ENCODE measurements at regions not wholly inside any gene's neighbourhood (a gene's known extent, or its start where the extent isn't known, plus 50 kb on each side); places are given as distances from the start of the nearest gene placed in this dataset.

DNA sequence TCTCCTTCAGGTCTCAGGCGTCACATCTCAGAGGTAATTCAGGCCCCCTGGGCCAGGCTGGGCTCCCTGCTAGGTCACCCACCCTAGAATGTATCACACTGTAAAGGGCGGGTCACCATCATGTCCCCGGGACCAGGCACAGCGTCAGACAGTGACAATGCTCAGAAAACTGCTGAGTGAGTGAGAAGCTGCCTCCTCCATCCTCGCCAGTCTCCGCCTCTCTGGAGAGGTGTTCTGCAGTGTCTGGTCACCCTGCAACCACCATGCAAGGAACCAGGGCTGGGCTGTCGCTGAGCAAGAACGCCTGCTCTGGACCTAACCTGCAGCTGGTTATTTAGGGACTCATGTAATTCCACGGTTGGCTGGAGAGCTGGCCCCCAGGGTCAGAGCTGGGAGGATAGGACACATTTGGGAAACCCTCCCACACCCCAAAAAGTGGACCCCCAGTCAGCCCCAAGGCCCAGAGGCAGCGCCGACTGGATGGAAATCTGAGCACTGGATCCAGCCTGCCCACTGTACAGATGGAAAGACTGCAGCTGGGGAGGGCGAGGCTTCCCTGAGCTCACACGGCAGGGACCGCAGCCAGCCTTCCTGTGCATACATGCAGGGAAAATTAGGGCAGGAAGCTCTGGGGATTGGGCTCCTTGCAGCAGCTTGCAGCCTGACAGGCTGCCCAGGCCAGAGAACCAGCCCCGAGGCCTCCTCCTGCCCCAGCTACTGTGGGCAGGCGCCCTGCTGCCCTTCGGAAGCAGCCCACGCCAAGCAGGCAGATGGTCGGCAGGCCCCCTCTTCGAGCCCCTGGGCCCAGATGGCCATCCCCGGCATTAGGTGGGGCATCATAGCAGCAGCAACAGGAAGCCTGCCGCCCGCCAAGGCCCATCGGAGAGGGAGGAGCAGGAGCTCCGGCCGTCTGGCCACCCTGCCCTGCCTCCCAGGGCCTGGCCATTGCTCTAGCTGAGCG, 105.4 kb upstream of the ZMIZ1 start:
- no peak for DNase-seq

GRCh38 chr10:78964274-78964951, 104.4 kb upstream of the ZMIZ1 start:
- no peak for DNase-seq

DNA sequence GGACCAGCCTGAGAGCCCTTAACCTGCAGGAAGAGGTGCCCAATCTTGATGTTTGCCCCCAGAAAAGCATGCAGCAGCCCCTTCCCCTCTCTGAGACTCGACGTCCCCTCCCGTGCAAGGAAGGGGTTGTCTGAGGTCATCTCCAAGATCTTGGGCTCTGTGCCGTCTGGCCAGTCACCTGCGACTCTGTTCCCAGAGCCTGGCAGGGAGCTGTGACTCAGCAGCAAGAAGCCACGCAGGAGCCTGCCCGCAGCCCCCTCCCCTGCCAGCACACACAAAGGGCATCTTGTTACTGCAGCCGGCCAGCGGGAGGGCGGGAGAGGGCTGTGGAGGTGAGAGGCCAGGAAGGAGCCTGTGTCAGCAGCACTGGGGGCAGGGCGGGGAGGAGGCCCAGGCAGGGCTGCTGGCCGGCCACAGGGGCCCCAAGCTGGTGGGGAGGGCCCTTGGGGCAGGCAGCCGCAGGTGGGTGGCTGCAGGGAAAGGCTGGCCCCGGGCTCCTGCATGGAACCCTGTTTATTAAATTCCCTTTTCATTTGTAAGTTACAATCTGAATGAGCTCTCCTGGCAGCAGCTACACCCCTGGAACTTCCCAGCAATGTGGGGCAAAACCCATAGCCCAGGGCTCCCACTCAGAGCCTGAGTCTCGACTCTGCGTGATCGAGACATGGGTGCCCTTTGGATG, 103.7 kb upstream of the ZMIZ1 start:
- DNase-seq = no peak

- no peak for DNase-seq
Measured at GRCh38 chr10:78966182-78966787, 102.5 kb upstream of the ZMIZ1 start.

DNA sequence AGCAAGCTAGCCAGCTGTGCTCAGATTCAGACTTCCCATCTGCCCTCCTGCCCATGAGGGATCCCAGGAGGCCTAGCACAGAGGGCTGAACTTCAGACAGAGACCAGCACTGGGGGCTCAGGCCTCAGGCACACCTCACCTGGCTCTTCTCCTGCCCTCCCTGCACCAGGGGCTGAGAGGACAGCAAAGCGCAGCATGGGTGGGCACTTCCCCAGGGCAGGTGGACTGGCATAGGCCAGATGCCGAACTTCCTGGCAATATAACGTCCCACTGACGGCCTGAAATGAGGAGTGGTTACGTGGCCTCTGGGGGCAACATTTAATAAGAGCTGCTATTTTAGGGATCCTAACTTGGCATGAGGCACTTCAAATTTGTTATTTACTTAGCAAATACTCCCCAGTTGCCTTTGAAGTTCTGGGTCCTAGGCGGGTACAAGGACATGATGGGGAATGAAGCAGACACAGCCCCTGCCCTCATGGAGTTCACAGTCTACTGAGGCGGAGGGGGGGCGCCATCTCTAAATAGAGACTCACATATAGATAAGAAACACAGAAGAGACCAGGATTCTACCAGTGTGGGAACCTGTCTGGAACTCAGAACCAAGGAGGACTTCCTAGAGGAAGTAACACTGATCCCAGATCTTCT, 101.8 kb upstream of the ZMIZ1 start:
- DNase-seq = no peak

DNA sequence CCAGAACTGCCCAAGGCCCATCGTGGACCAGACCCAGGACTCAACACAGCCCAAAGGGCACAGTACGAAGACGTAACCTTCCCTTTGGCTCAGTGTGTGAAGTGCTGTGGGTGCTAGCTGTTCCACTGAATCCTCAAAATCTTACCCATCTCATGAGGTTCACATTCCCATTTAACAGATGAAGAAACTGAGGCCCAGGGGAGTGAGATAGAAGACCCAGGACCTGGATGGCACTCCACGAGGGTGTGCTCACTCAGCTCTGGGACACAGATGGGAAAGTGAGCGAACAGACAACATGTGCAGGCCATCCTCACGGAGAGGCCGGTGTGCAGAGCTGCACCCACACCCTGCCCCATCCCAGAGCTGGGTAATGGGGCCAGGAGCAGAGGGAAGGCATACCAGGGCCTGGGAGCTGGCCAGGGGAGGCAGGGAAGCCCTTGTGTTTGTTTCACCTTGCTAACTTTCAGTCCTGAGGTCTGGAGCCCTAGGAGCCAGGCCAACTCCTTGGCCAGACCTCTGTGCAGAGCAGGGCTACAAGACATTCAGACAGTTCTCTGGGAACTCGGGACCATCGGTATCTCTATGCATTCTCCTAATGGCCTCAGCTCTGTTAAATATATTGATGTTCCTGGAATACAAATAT, 100.3 kb upstream of the ZMIZ1 start:
- no peak for DNase-seq

GRCh38 chr10:78968943-78969342, 99.8 kb upstream of the ZMIZ1 start:
- DNase-seq = no peak

GRCh38 chr10:78969719-78970118, 99.0 kb upstream of the ZMIZ1 start:
- no peak for DNase-seq

DNA sequence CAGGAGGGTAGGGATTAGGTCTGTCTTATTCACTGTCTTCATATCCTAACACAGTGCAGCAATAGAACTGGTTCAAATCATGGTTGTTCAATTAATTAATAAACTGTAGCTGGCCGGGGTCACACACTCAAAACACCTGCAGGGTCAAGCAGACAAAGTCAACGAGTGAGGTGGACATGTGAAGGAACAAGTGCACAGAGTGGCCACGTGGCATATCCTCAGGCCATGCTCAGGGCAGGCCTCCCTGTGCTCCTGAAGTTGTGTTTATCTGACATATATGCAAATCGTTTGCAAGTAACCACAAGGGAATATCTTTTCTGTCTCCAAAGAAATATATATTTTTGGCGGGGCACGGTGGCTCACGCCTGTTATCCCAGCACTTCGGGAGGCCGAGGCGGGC, 98.5 kb upstream of the ZMIZ1 start:
- DNase-seq = no peak

GRCh38 chr10:78971094-78971682, 97.6 kb upstream of the ZMIZ1 start:
- DNase-seq = no peak

DNA sequence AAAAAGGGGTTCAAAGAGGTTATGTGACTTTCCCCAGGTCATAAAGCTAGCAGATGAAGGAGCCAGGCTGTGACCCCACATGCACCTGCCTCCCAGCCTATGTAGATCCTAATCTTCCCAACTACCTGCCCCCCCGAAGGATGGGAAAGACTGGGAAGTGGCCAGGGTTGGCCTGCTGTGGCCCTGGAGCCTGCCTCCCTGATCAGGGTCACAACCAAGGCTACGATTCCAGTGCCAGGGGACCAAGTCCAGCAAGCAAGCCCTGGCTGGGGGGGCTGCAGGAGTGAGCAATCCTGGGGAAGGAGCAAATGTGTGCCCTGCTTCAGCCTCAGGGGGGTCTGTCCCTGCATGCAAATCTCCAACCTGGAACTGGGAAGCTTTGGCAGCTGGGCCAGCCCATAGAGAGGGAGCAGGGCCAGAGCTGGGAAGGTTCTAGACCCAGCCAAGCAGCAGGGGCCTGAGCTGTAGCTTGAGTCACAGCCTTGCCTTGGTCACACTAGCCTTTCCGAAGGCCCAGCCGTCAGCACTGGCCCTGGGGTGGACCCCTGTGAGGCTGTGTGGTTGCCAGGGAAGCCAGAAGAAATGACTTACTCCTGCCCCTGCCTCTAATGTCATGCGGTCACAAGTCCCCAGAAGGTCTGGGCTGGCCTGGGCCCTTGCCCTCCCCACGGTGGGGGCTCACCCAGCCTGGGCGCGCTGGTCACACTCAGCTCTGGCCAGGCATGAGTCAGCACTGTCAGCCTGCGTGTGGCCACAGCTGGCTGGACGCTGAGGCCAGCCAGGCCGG, 96.4 kb upstream of the ZMIZ1 start:
- DNase-seq = no peak

DNA sequence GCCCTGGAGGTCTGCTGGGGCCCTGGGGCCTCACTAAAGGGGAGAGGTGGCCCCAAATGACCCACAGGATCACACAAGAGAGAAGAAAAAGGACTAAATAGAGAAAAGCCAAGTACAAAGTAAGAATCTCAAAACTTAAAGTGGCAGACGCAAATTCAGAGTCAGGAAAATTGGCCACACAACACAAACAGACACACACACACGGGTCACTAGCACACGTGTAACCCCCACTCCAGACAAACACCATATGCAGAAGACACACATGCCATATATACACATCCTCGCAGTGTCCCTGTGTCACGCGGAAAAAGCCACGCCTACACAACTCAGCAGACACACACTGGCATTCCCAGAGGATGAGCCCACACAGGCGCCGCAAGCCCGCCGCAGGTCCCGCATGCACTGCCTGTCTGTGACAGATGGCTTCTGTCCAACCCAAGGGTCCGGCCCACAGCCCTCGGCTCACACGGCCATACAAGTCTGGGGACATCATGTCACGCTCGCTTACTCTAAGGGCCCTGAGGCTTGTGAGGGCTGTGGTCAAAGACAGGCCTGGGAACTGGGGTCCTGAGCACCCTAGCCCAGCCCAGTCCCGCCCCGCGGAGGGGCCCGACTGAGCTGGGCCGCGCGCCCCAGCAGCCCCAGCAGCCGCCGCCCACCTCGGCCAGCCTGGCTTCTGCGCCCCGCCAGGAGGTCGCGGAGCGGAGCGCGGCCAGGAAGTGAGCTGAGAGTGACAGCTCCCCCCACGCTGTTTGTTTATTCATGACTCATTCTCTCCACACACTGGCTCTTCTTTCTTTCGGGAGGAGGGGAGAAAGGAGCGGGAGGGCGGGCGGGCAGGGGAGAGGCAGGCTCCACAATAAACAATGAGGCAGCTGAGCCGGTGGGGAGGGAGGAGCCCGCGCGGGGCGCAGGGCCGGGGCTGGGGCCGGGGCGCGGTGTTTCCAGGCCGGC, 95.5 kb upstream of the ZMIZ1 start:
- peak; percentile 80 for DNase-seq

DNA sequence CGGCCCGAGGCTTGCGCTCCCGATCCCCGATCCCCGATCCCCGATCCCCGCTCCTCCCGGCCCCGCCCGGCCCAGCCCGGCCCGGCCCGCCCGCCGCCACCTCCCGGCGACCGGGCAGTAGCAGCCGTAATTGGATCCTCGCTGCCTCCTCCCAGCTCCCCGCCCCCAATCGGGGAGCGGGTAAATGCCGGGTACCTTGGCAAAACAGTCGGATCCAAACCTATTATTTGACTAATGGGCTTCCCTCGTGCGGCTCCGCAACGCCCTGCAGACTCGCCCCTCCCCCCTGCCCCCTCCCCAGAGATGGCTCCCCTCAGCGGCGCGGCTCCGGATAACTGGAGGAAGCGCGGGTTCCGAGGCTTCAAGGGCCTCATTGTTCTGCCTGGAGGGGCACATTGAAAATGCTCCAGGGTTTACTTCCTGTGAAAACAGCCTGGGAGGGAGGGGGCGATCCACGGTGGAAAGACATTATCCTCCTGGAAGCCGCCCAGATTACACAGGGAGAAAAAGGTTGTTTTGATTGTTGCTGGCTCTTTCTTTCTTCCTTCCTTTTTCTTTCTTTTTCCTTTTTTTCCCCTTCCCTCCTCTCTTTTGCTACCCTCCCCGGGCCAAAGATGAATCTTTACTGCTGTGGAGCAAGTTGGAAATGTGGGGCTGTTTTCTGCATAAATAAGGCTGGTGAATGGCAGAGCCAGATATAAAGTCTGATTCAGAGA, 94.7 kb upstream of the ZMIZ1 start:
- peak; percentile 88 for DNase-seq

- no peak for DNase-seq
Measured at GRCh38 chr10:78974617-78975317, 94.0 kb upstream of the ZMIZ1 start.

GRCh38 chr10:78975926-78976325, 92.8 kb upstream of the ZMIZ1 start:
- DNase-seq = no peak

GRCh38 chr10:78976825-78977755, 91.7 kb upstream of the ZMIZ1 start:
- no peak for DNase-seq

DNA sequence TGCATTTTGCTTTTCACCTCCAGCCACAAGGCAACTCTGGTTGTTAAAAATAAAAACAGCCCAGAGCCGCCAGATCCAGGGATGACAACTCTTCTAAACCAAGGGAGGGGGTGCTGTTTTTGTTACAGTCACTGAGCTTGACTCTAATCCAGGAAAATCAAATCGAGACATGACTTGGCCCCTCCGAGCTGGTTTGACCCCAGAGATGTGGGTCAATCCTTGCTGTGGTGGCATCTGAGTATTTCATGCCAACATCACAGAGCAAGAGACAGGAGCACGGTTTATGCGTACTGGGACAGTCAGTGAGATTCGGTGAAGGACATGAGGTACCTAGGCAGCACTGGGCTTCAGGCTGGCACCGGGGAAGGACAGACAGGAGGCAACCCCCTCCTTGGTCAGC, 88.8 kb upstream of the ZMIZ1 start:
- no peak for DNase-seq
